ENCODE measurements at regions not wholly inside any gene's neighbourhood (a gene's known extent, or its start where the extent isn't known, plus 50 kb on each side); places are given as distances from the start of the nearest gene placed in this dataset.

GRCh38 chr1:232751393-232752140, 53.6 kb upstream of the MAP10 start:
- H3K4me1 Mint-ChIP-seq (ENCODE audit: insufficient read depth, unreplicated experiment) = no peaks in the 10 kb centered on the region
- DNase-seq (ENCODE audit: unreplicated experiment) = no peak
- H3K27me3 Mint-ChIP-seq (ENCODE audit: insufficient read depth, unreplicated experiment) = no peaks in the 10 kb centered on the region
- H3K36me3 Mint-ChIP-seq (ENCODE audit: insufficient read depth, unreplicated experiment) = peaks cover 4% of the 10 kb centered on the region
- BruUV-seq (replicated peaks) = no TSS peak
- ChIA-PET POLR2A (no interaction called here), CTCF (interaction anchor here (1.4 kb wide), 1 partner anchor 42 kb away, joined by 3 read pairs; no protein-coding TSS in a partner anchor)
- H3K4me3 Mint-ChIP-seq (ENCODE audit: unreplicated experiment) = no peak overlapping the region
- peaks cover 26% of the 10 kb centered on the region for H3K9me3 Mint-ChIP-seq (ENCODE audit: unreplicated experiment)
- intact Hi-C loops (cut with micrococcal nuclease) = no loop called here
- H3K27ac Mint-ChIP-seq (ENCODE audit: low read depth, unreplicated experiment) = no peak overlapping the region
- TF ChIP-seq CTCF (IDR thresholded peaks at IDR 0.05; ENCODE audit: unreplicated experiment) = no peak

- Mint-ChIP-seq H3K4me1 (ENCODE audit: insufficient read depth, unreplicated experiment) (no peaks in the 10 kb centered on the region), H3K27ac (ENCODE audit: low read depth, unreplicated experiment) (no peak overlapping the region), H3K27me3 (ENCODE audit: insufficient read depth, unreplicated experiment) (no peaks in the 10 kb centered on the region), H3K4me3 (ENCODE audit: unreplicated experiment) (no peak overlapping the region), H3K9me3 (ENCODE audit: unreplicated experiment) (peaks cover 20% of the 10 kb centered on the region), H3K36me3 (ENCODE audit: insufficient read depth, unreplicated experiment) (no peaks in the 10 kb centered on the region)
- no peak for DNase-seq (ENCODE audit: unreplicated experiment)
- intact Hi-C loops (cut with micrococcal nuclease) = no loop called here
- ChIA-PET CTCF (interaction anchor here (0.6 to 1.1 kb wide), 2 partner anchors 19 to 21 kb away, joined by 3 read pairs; no protein-coding TSS in a partner anchor), POLR2A (interaction anchor here (0.6 to 1.1 kb wide), 5 partner anchors 11 to 791 kb away, joined by 3 to 4 read pairs (median 3); no protein-coding TSS in a partner anchor)
- BruUV-seq (replicated peaks) = no TSS peak
- TF ChIP-seq CTCF (IDR thresholded peaks at IDR 0.05; ENCODE audit: unreplicated experiment) = no peak
Measured at GRCh38 chr1:232752365-232752764, 52.9 kb upstream of the MAP10 start.

DNA sequence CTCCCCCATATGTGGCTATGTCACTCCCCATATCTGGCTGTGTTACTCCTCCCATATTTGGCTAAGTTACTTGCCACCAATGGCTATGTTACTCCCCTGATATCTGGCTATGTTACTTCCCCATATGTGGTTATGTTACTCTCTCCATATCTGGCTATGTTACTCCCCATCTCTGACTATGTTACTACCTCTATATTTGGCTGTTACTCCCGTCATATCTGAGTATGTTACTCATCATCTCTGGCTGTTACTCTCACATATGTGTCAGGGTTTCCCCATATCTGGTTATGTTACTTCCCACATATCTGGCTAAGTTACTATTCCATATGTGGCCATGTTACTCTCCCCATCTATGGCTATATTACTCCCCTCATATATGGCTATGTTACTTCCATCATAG, 50.3 kb upstream of the MAP10 start:
- H3K4me1 Mint-ChIP-seq (ENCODE audit: insufficient read depth, unreplicated experiment) = no peaks in the 10 kb centered on the region
- H3K9me3 Mint-ChIP-seq (ENCODE audit: unreplicated experiment) = no peaks in the 10 kb centered on the region
- no TSS peak for BruUV-seq (replicated peaks)
- TF ChIP-seq CTCF (IDR thresholded peaks at IDR 0.05; ENCODE audit: unreplicated experiment) = no peak
- intact Hi-C loops (cut with micrococcal nuclease) = no loop called here
- H3K27me3 Mint-ChIP-seq (ENCODE audit: insufficient read depth, unreplicated experiment) = no peaks in the 10 kb centered on the region
- DNase-seq (ENCODE audit: unreplicated experiment) = no peak
- CTCF ChIA-PET = no interaction called here
- POLR2A ChIA-PET = no interaction called here
- no peaks in the 10 kb centered on the region for H3K36me3 Mint-ChIP-seq (ENCODE audit: insufficient read depth, unreplicated experiment)
- no peak overlapping the region for H3K4me3 Mint-ChIP-seq (ENCODE audit: unreplicated experiment)
- no peak overlapping the region for H3K27ac Mint-ChIP-seq (ENCODE audit: low read depth, unreplicated experiment)

Measured in MCF 10A (cell line).